ENCODE measurements at regions not wholly inside any gene's neighbourhood (a gene's known extent, or its start where the extent isn't known, plus 50 kb on each side); places are given as distances from the start of the nearest gene placed in this dataset.

DNA sequence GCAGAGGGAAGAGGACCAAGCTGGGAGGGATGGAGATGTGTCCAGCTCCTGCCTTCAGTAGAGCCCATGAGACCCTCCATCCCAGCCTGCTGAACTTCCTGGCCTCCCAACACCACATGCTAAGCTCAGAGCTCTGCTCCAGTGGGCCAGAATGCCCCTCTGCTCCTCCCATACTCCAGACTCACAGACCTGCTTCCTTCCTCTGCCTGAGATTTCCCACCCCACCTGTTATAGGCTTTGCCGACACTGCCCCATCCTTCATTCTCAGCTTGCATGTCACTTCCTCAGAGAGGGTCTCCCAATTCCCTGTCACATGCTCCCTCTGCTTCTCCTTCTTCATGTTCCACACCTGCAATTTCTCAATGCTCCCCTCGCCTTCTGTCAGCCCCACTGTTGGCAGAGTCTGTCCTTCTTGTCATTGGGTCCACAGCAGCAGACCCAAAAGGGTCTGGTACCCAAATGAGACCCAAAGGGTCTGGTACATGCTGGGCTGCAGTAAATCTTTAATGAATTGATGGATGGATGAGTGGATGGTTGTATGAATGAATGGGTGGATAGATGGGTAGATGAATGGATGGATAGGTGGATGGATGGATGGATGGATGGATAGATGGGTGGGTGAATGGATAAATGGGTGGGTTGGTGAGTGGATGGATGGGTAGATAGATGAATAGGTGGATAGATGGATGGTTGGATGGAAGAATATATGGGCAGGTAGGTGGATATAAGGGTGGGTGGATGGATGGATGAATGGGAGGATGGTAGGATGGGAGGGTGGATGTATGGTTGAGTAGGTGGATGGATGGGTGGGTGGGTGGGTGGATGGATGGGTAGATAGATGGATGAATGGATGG lies 105.3 kb upstream of the FGF3 start:
- no peak overlapping the region for H3K9ac ChIP-seq (ENCODE audit: low read depth in 1 of 2, low read length in 2 of 2)
- peaks cover 13 to 17% of the 10 kb centered on the region in 2 donors for H3K27me3 ChIP-seq (ENCODE audit: control insufficient read depth in 1 of 2, insufficient read depth in 2 of 2, low read length in 2 of 2)
- H3K36me3 ChIP-seq (ENCODE audit: control insufficient read depth in 1 of 2, insufficient read depth in 2 of 2, low read length in 2 of 2): no peaks in the 10 kb centered on the region
- no peak overlapping the region for H3K4me3 ChIP-seq (ENCODE audit: low read depth in 1 of 2, low read length in 2 of 2)
- H3K4me1 ChIP-seq (ENCODE audit: control insufficient read depth in 1 of 2, insufficient read depth in 2 of 2, low read length in 2 of 2): no peaks in the 10 kb centered on the region
- no peaks in the 10 kb centered on the region for H3K9me3 ChIP-seq (ENCODE audit: control insufficient read depth in 1 of 2, low read length in 2 of 2)
- H3K27ac ChIP-seq (ENCODE audit: low read depth, low read length): no peak overlapping the region

DNA sequence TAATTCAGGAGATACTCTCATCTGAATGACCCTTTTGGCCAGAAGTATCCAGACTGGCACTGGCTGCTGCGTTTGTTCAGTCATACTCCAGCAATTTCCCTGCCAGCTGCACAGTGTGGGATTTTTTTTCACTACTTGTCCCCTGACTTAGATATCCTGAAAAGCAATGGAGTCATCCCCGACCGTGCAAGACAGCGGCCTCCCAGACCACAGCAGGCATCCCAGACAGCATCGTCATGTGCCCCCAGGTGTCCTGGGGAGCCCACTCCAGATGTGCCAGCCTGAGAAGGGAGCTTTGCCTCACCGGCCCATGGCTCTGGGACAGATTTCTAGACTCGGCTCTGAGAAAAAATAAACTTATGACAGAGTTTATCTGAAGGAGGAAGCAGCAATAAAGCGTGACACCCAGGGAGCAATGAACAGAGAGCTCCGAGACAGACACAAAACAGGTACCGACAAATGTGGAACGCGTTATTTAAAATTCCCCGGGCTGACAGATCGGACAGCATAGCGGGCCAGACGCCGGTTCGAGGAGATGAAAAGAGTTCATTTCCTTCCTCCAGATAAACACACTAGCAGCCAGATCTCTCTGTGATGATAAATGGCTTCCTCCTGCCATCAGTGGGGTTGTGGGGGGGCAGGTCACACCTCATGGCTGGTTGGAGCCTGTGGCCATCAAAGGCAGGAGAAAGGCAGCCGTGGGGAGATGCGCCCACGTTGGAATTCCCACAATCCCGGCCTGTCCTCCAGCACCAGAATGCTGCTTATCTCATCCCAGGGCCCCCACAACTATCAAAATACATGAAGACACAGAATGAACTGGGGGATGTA lies 106.4 kb upstream of the FGF3 start:
- Histone ChIP-seq H3K4me3 (ENCODE audit: low read depth in 1 of 2, low read length in 2 of 2) (no peak overlapping the region), H3K9ac (ENCODE audit: low read depth in 1 of 2, low read length in 2 of 2) (no peak overlapping the region), H3K27me3 (ENCODE audit: control insufficient read depth in 1 of 2, insufficient read depth in 2 of 2, low read length in 2 of 2) (peaks cover 15 to 17% of the 10 kb centered on the region in 2 donors), H3K27ac (ENCODE audit: low read depth, low read length) (no peak overlapping the region), H3K9me3 (ENCODE audit: control insufficient read depth in 1 of 2, low read length in 2 of 2) (no peaks in the 10 kb centered on the region), H3K4me1 (ENCODE audit: control insufficient read depth in 1 of 2, insufficient read depth in 2 of 2, low read length in 2 of 2) (no peaks in the 10 kb centered on the region), H3K36me3 (ENCODE audit: control insufficient read depth in 1 of 2, insufficient read depth in 2 of 2, low read length in 2 of 2) (no peaks in the 10 kb centered on the region)

DNA sequence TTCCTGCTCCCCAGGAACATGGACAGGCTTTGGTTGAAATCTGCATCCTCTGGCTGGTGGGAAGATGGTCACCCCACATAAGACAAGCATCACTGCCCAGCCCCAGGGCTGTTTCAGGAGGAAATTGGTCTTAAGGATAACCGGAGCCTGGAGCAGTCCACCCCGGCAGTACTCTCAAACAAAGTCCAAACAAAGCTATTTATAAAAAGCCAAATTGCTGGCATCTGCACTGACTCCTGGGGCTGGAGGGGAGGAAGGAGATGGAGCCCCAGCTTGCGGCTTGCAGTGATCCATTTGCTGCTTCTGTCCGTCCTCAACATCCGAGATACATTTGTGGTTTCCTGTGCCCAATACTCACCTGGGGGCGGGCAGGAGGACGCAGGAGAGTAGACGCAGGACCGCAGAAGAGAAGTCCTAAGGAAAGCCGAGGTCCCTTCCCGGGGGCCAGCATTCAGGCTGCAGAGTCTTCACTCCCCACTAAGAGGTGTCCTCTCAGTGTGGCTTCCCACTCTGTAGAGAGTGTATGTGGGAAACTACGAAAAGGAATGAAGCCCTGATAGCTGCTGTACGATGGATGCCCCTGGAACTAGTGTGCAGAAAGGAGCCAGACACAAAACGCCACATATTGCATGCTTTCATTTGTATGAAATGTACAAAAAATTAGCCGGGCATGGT lies 107.3 kb upstream of the FGF3 start:
- H3K9me3 ChIP-seq (ENCODE audit: control insufficient read depth in 1 of 2, low read length in 2 of 2): no peaks in the 10 kb centered on the region
- no peak overlapping the region for H3K27ac ChIP-seq (ENCODE audit: low read depth, low read length)

DNA sequence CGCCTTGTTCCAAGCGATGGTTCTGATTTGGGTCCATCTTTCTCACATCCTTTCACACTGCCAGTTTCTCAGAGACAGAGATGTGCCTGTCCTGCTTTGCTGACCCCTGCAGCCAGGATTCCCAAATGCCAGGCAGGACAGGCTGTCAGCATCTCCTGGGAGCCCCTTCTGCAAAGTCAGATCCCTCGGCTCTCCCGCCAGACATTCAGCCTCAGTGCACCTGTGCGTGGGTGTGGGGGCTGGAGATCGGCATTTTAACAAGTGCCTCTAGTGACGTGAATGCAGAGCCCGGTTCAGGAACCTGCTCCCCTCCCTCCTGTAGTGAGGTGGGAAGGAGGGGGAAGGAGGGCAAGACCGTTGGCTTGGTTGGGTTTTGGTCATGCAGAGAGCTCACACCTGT lies 108.9 kb upstream of the FGF3 start:
- Histone ChIP-seq H3K27me3 (ENCODE audit: control insufficient read depth in 1 of 2, insufficient read depth in 2 of 2, low read length in 2 of 2) (peaks cover 13 to 21% of the 10 kb centered on the region in 2 donors), H3K9me3 (ENCODE audit: control insufficient read depth in 1 of 2, low read length in 2 of 2) (no peaks in the 10 kb centered on the region), H3K36me3 (ENCODE audit: control insufficient read depth in 1 of 2, insufficient read depth in 2 of 2, low read length in 2 of 2) (no peaks in the 10 kb centered on the region), H3K4me1 (ENCODE audit: control insufficient read depth in 1 of 2, insufficient read depth in 2 of 2, low read length in 2 of 2) (no peaks in the 10 kb centered on the region), H3K9ac (ENCODE audit: low read depth in 1 of 2, low read length in 2 of 2) (no peak overlapping the region), H3K4me3 (ENCODE audit: low read depth in 1 of 2, low read length in 2 of 2) (no peak overlapping the region), H3K27ac (ENCODE audit: low read depth, low read length) (no peak overlapping the region)

More for the DNA sequence above, 107.3 kb upstream of the FGF3 start:
- no peaks in the 10 kb centered on the region for H3K36me3 ChIP-seq (ENCODE audit: control insufficient read depth in 1 of 2, insufficient read depth in 2 of 2, low read length in 2 of 2)
- no peaks in the 10 kb centered on the region for H3K4me1 ChIP-seq (ENCODE audit: control insufficient read depth in 1 of 2, insufficient read depth in 2 of 2, low read length in 2 of 2)
- peaks cover 16 to 17% of the 10 kb centered on the region in 2 donors for H3K27me3 ChIP-seq (ENCODE audit: control insufficient read depth in 1 of 2, insufficient read depth in 2 of 2, low read length in 2 of 2)
- no peak overlapping the region for H3K4me3 ChIP-seq (ENCODE audit: low read depth in 1 of 2, low read length in 2 of 2)
- no peak overlapping the region for H3K9ac ChIP-seq (ENCODE audit: low read depth in 1 of 2, low read length in 2 of 2)

DNA sequence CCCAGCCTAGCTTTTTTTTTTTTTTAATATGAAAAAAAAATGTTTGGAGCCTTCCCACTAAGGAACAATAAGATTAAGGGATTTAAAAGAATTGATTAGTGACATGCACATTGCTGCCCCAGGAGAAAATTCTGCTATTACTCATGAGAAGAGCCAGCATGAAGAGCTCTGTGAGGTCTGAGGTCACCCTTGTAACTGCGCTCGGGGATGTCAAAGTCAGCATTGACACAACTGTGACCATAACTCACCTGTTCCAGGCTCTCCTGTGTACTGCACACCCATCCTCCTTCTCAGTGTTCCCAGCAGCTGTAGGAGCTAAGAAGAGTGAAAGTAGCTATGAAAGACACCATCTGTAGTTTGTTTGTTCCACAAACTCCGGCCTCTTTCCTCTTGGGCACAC lies 109.8 kb upstream of the FGF3 start:
- Histone ChIP-seq H3K27me3 (ENCODE audit: control insufficient read depth in 1 of 2, insufficient read depth in 2 of 2, low read length in 2 of 2) (peaks cover 12 to 21% of the 10 kb centered on the region in 2 donors), H3K4me3 (ENCODE audit: low read depth in 1 of 2, low read length in 2 of 2) (no peak overlapping the region), H3K4me1 (ENCODE audit: control insufficient read depth in 1 of 2, insufficient read depth in 2 of 2, low read length in 2 of 2) (no peaks in the 10 kb centered on the region), H3K36me3 (ENCODE audit: control insufficient read depth in 1 of 2, insufficient read depth in 2 of 2, low read length in 2 of 2) (no peaks in the 10 kb centered on the region), H3K27ac (ENCODE audit: low read depth, low read length) (no peak overlapping the region), H3K9me3 (ENCODE audit: control insufficient read depth in 1 of 2, low read length in 2 of 2) (no peaks in the 10 kb centered on the region), H3K9ac (ENCODE audit: low read depth in 1 of 2, low read length in 2 of 2) (no peak overlapping the region)

DNA sequence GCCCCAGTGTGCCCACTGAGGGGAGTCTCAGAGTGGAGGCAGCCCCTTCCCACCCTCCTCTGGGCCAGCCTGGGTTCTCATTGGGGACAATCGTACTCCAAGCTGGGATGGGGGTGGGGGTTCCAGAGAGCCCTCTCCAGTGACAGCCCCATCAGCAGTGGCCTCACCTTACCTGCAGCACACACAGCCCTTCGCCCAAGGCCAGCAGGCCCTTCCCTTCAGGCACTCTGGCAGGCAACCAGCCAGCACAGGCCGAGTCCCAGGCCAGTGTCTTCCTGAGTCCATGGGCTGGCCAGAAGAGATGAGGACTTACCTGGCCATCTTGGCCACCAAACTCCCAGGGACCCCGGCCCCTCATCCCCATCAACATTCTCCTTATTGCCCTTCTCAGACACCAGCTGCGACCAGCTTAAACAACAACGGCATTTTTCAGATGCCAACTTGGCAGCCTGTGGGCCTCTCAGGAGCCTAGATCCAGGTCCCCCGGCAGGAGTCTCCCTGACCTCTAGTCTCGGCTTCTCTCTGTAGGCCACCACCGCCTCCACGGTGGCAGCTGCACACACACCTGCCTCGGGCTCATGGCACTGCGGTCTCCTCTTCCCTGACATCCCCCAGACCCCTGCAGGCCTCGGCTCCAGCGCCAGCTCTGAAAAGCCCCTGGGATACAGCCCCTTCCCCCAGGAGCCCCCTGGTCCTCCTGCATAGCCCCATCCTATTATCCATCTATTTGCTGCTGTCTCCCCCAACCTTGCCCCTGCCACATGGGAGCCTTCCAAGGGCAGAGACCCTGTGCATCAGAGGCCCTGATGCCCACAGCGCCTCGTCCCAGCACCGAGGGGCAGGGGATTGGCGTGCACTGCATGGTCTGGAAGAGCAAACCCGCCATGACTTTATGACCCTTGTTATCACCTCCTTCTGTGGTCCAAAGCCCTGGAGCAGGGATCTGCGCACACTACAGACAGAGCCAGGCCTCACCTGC lies 111.2 kb upstream of the FGF3 start:
- Histone ChIP-seq H3K9ac (ENCODE audit: low read depth in 1 of 2, low read length in 2 of 2) (no peak overlapping the region), H3K27ac (ENCODE audit: low read depth, low read length) (no peak overlapping the region), H3K27me3 (ENCODE audit: control insufficient read depth in 1 of 2, insufficient read depth in 2 of 2, low read length in 2 of 2) (peaks cover 14 to 18% of the 10 kb centered on the region in 2 donors), H3K4me3 (ENCODE audit: low read depth in 1 of 2, low read length in 2 of 2) (no peak overlapping the region), H3K9me3 (ENCODE audit: control insufficient read depth in 1 of 2, low read length in 2 of 2) (no peaks in the 10 kb centered on the region), H3K4me1 (ENCODE audit: control insufficient read depth in 1 of 2, insufficient read depth in 2 of 2, low read length in 2 of 2) (peaks cover 0 to 4% of the 10 kb centered on the region in 2 donors), H3K36me3 (ENCODE audit: control insufficient read depth in 1 of 2, insufficient read depth in 2 of 2, low read length in 2 of 2) (no peaks in the 10 kb centered on the region)

DNA sequence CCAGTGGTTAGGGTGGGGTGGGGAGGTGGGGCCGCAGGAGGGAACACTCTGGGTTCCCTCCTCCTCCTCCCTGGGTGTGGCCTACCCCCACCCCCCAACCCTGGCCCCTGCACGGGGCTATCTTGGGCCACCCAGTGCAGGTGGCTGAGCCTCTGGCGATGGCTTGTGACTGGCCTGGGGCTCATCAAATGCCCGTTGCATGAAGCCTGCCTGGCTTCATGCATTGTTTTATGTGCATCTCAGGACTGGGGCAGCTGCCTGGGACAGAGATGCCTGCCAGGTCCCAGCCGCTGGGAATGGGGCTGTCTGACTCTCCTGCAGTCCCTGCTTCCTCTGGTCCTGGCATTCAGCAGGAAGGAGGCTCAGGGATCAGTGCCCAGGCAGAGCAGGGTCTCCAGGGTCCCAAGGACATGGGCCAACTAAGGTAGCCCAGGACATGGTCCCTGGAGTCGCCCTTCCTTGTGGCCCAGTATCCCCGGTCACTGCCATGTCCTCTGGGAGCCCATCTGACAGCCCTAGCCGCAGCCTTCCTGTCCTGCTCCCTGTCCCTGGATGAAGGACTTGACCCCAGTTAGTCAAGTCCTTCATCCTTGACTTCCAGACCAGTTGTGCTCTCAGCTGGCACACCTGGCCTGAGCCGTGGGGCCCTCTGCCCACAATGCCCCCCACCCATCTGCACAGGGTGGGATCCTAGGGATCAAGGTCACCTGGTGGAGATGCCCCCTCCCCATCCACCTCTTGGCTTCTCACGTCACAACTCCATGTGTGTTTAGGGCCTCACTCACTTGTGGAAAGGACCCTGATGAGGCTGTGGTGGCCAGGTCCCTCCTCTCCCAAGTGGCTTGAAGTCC lies 112.1 kb upstream of the FGF3 start:
- H3K4me1 ChIP-seq (ENCODE audit: control insufficient read depth in 1 of 2, insufficient read depth in 2 of 2, low read length in 2 of 2): peaks cover 0 to 4% of the 10 kb centered on the region in 2 donors
- H3K4me3 ChIP-seq (ENCODE audit: low read depth in 1 of 2, low read length in 2 of 2): no peak overlapping the region
- H3K27me3 ChIP-seq (ENCODE audit: control insufficient read depth in 1 of 2, insufficient read depth in 2 of 2, low read length in 2 of 2): peaks cover 5 to 18% of the 10 kb centered on the region in 2 donors
- H3K9ac ChIP-seq (ENCODE audit: low read depth in 1 of 2, low read length in 2 of 2): no peak overlapping the region
- no peaks in the 10 kb centered on the region for H3K36me3 ChIP-seq (ENCODE audit: control insufficient read depth in 1 of 2, insufficient read depth in 2 of 2, low read length in 2 of 2)
- no peak overlapping the region for H3K27ac ChIP-seq (ENCODE audit: low read depth, low read length)
- H3K9me3 ChIP-seq (ENCODE audit: control insufficient read depth in 1 of 2, low read length in 2 of 2): no peaks in the 10 kb centered on the region

DNA sequence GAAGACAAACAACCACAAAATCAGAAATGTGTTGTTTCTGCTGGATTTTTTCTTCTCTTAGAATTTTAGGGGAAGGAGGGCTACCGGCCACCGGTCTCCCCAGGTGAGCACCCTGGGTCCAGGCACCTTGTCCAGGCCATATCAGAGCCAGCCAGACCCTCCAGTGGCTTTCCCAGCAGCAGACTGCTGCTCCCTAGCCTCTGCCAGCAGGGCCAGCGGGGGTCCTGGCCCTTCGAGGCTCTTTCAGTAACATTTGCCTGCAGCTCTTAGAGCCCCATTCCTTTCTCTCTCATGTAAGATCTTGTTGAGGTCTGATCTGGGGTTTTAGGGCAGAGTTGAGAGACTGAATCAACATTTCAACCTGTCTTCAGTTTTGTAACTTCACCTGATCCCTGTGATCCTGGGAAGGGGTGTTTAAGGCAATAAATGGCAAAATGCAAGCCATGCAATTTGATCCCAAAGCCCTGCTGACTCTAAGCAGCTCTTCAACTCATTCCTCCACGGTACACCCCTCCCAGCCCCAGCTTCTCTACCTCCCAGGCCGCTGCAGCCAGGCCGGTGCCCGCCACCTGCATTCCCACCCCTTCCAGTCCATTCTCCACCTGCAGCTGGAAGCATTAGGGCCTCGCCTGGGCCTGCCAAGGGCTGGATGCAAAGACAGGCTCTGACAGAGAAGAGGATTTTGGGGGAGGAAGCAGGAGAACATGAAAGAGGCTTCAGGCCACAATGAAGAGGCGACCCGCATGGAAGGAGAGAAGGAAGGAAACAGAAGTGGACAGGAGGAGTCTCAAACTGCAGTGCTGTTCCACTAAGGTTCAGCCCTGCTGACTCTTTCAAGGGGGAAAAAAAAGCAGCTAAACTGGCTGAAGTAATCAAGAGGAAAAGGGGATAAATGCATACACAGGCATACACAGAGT lies 113.0 kb upstream of the FGF3 start:
- H3K4me3 ChIP-seq (ENCODE audit: low read depth in 1 of 2, low read length in 2 of 2): no peak overlapping the region
- H3K27me3 ChIP-seq (ENCODE audit: control insufficient read depth in 1 of 2, insufficient read depth in 2 of 2, low read length in 2 of 2): peaks cover 4 to 18% of the 10 kb centered on the region in 2 donors
- H3K36me3 ChIP-seq (ENCODE audit: control insufficient read depth in 1 of 2, insufficient read depth in 2 of 2, low read length in 2 of 2): no peaks in the 10 kb centered on the region
- peaks cover 0 to 4% of the 10 kb centered on the region in 2 donors for H3K4me1 ChIP-seq (ENCODE audit: control insufficient read depth in 1 of 2, insufficient read depth in 2 of 2, low read length in 2 of 2)
- H3K9me3 ChIP-seq (ENCODE audit: control insufficient read depth in 1 of 2, low read length in 2 of 2): no peaks in the 10 kb centered on the region
- H3K27ac ChIP-seq (ENCODE audit: low read depth, low read length): no peak overlapping the region
- H3K9ac ChIP-seq (ENCODE audit: low read depth in 1 of 2, low read length in 2 of 2): no peak overlapping the region
